GM06990 (cell line): ENCODE measurements at regions not wholly inside any gene's neighbourhood (a gene's known extent, or its start where the extent isn't known, plus 50 kb on each side); places are given as distances from the start of the nearest gene placed in this dataset.

Experiments used
- DNase-seq: peaks from one replicate; pipeline ENCODE4 v3.0.0-alpha.2; 2011; ENCODE audit not compliant: insufficient read length; ENCODE audit errors: extremely low read depth
- H3K27me3 ChIP-seq: replicated peaks from 2 replicates; pipeline ENCODE4 v1.6.0; 2011; ENCODE audit warnings: low read length; ENCODE audit not compliant: control insufficient read depth, insufficient read depth
- H3K36me3 ChIP-seq: 2 replicates; pipeline ENCODE4 v1.5.1; 2011; ENCODE audit warnings: low read length; ENCODE audit not compliant: control insufficient read depth, insufficient read depth
- H3K4me3 ChIP-seq: replicated peaks from 2 replicates; pipeline ENCODE4 v1.5.1; 2011; ENCODE audit warnings: low read depth, mild to moderate bottlenecking, control low read depth, low read length
- TF ChIP-seq, protein P1 (sequence below): IDR thresholded peaks from 2 replicates; pipeline ENCODE4 v1.5.1; 2011; ENCODE audit warnings: low read length, control low read depth, mild to moderate bottlenecking, inconsistent platforms; ENCODE audit not compliant: insufficient read depth, poor library complexity, severe bottlenecking

DNA sequence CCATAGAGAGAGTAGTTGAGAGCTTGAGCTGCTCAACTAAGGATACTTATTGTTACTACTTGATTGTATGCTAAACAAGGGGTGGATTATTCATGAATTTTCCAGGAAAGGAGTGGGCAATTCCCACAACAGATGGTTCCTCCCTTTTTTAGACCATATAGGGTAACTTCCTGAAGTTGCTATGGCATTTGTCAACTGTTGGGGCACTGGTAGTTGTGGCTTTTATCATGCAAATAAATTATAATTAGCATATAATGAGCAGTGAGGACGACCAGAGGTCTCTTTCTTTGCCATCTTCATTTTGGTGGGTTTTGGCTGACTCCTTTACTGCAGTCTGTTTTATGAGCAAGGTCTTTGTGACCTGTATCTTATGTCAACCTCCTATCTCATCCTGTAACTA lies 1403.5 kb upstream of the PABPC4L start:
- H3K36me3 ChIP-seq: no peaks in the 10 kb centered on the region
- TF ChIP-seq, protein P1, sequence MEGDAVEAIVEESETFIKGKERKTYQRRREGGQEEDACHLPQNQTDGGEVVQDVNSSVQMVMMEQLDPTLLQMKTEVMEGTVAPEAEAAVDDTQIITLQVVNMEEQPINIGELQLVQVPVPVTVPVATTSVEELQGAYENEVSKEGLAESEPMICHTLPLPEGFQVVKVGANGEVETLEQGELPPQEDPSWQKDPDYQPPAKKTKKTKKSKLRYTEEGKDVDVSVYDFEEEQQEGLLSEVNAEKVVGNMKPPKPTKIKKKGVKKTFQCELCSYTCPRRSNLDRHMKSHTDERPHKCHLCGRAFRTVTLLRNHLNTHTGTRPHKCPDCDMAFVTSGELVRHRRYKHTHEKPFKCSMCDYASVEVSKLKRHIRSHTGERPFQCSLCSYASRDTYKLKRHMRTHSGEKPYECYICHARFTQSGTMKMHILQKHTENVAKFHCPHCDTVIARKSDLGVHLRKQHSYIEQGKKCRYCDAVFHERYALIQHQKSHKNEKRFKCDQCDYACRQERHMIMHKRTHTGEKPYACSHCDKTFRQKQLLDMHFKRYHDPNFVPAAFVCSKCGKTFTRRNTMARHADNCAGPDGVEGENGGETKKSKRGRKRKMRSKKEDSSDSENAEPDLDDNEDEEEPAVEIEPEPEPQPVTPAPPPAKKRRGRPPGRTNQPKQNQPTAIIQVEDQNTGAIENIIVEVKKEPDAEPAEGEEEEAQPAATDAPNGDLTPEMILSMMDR: no peak
- no peaks in the 10 kb centered on the region for H3K27me3 ChIP-seq
- no peak for DNase-seq
- no peak overlapping the region for H3K4me3 ChIP-seq

DNA sequence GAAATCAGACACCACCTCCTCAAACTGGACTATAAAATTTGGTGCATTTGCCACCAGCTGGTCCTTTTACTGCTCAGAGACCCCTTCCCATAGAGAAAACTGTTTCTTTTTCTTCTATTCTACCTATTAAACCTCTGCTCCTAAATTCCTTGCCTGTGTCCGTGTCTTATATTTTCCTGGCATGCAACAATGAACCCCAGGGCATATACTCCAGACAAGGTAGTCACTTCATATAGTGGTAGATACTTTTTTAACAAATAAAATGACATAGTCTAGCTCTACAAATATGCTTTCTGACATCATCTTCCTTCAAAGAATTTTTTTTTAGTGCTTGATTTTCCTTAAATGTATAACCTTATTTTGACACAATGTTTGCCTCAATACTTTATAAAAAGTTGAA lies 1402.9 kb upstream of the PABPC4L start:
- TF ChIP-seq, protein P1: no peak
- Histone ChIP-seq H3K27me3 (no peaks in the 10 kb centered on the region), H3K4me3 (no peak overlapping the region), H3K36me3 (no peaks in the 10 kb centered on the region)
- DNase-seq: no peak

DNA sequence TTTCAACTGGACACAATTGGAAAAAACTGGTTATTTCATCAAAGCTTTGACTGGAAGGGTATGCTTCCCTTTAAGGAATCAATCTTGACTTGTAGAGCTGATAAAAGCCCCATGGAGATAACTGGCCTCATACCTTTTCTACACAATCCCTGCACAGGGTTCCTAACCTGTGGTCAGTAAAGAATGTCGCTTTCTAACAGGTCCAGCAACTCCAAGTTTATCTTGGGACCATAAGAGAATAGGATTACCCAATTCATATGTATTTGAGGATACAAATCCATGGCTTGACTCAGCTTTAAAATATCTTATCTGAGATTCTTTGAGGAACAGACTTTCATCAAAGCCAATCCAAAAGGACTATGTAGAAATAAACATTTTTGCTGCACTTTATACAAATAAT lies 1399.8 kb upstream of the PABPC4L start:
- Histone ChIP-seq H3K27me3 (no peaks in the 10 kb centered on the region), H3K4me3 (no peak overlapping the region), H3K36me3 (no peaks in the 10 kb centered on the region)
- DNase-seq: no peak
- TF ChIP-seq, protein P1: no peak

DNA sequence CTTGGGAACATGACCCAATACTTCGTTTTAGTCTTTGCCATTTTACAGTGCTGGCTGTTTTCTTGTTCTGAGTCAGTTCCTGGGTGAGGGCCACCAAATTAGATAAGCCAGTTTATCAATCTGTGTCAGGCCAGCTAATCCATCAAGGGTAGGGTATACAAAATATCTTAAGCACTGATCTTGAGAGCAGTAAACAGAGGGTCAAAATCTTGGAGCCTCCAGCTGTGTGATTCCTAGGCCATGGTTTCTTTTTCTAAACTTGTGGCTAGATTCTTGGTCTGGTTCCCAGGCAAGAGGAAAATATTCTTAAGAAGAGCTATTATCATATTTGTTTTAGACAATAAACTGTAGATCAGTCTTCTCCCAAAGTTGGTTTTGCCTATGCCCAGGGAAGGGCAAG lies 1396.6 kb upstream of the PABPC4L start:
- no peak for DNase-seq
- H3K4me3 ChIP-seq: no peak overlapping the region
- TF ChIP-seq, protein P1: no peak
- no peaks in the 10 kb centered on the region for H3K27me3 ChIP-seq
- no peaks in the 10 kb centered on the region for H3K36me3 ChIP-seq

DNA sequence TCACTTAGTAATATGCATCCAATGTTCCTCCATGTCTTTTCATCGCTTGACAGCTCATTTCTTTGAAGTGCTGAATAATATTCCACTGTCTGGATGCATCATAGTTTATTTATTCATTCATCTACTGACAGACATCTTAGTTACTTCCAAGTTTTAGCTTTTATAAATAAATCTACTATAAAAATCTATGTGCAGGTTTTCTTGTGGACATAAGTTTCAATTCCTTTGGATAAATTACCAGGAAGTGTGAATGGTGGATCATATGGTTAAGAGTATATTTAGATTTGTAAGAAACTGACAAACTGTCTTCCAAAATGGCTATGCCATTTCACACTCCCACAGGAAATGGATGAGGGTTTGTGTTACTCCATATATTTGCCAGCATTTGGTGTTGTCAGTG lies 1392.9 kb upstream of the PABPC4L start:
- TF ChIP-seq, protein P1: no peak
- Histone ChIP-seq H3K36me3 (no peaks in the 10 kb centered on the region), H3K27me3 (no peaks in the 10 kb centered on the region), H3K4me3 (no peak overlapping the region)
- DNase-seq: no peak

DNA sequence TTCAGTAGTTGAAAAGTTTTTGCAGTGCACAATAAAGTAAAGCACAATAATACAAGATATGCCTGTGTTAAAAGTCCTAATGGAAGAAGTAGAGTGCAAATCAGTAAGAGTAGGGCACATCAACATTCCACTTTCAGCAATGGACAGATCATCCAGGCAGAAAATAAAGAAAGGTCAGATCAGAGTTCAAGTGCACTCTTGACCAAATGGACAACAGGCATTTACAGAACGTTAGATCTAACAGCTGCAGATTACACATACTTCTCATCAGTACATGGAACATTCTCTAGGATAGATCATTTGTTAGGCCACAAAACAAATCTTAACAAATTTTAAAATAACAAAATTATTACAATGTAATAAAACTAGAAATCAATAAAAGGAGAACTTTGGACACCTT lies 1373.5 kb upstream of the PABPC4L start:
- TF ChIP-seq, protein P1: no peak
- no peak overlapping the region for H3K4me3 ChIP-seq
- H3K27me3 ChIP-seq: no peaks in the 10 kb centered on the region
- no peak for DNase-seq
- H3K36me3 ChIP-seq: no peaks in the 10 kb centered on the region
